ENCODE measurements at regions not wholly inside any gene's neighbourhood (a gene's known extent, or its start where the extent isn't known, plus 50 kb on each side); places are given as distances from the start of the nearest gene placed in this dataset.

DNA sequence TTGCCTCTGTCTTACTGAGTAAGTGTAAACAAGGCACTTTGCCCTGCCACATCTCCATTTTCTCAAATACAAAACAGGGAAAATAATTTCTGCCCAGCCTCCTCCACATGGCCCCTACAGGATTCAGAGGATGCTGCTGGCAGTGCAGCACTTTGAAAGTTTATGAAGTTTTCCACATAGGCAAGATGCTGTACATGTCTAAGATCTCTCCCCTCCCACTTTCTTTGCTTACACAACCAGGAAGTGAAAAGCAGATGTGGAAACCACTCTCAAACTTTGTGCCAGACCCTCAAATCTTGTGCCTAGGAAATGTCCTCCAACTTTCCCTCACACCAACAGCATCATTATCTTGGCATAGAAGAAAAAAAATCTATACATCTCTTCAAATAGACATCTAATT, 257.0 kb upstream of the LDB2 start:
- TF ChIP-seq ZNF274 (IDR thresholded peaks at IDR 0.05; ENCODE audit: low read depth, low read length) (no peak), YY1 (IDR thresholded peaks at IDR 0.05; ENCODE audit: insufficient read depth, insufficient read length) (no peak), SUZ12 (IDR thresholded peaks at IDR 0.05; ENCODE audit: extremely low read depth, insufficient read depth, insufficient read length) (no peak)
